Astrocyte of the spinal cord (primary cell): ENCODE measurements at regions not wholly inside any gene's neighbourhood (a gene's known extent, or its start where the extent isn't known, plus 50 kb on each side); places are given as distances from the start of the nearest gene placed in this dataset.
A peak's percentile ranks its signal among the peaks of the same experiment; 100 is the strongest.

Experiments
- DNase-seq: peaks from one replicate; pipeline ENCODE4 v3.0.0; 2011; ENCODE audit warnings: low read depth, low spot score
- H3K4me3 ChIP-seq: 2 replicates; pipeline ENCODE4 v1.5.1; 2011; ENCODE audit warnings: low read depth, mild to moderate bottlenecking, low read length, moderate library complexity
- CTCF ChIP-seq: IDR thresholded peaks from 2 replicates; pipeline ENCODE4 v1.5.1; 2012; ENCODE audit warnings: low read depth, mild to moderate bottlenecking, low read length, inconsistent platforms
- in situ Hi-C: cut with HindIII; loops from 2 replicates; pipeline ENCODE4 v1.10.0; 2017; ENCODE audit warnings: low sequenced_read_pairs

GRCh38 chr5:117027384-117027783 is 452.8 kb upstream of the SEMA6A start:
- no peak for DNase-seq
- in situ Hi-C loops = no loop called here
- H3K4me3 ChIP-seq = no peak overlapping the region
- no peak for TF ChIP-seq CTCF

- DNase-seq = no peak
- in situ Hi-C loops = no loop called here
- no peak for TF ChIP-seq CTCF
- no peak overlapping the region for H3K4me3 ChIP-seq
Observed at GRCh38 chr5:117020999-117021398, 446.4 kb upstream of the SEMA6A start.

- no peak for DNase-seq
- H3K4me3 ChIP-seq = no peak overlapping the region
- TF ChIP-seq CTCF = no peak
- in situ Hi-C loops = no loop called here
Observed at GRCh38 chr5:117013280-117013877, 438.8 kb upstream of the SEMA6A start.

- in situ Hi-C loops = no loop called here
- DNase-seq = no peak
- no peak for TF ChIP-seq CTCF
- H3K4me3 ChIP-seq = no peak overlapping the region
Observed at GRCh38 chr5:117010574-117010973, 436.0 kb upstream of the SEMA6A start.

GRCh38 chr5:116998024-116998423 is 423.4 kb upstream of the SEMA6A start:
- no peak for TF ChIP-seq CTCF
- no peak overlapping the region for H3K4me3 ChIP-seq
- no peak for DNase-seq
- in situ Hi-C loops = no loop called here

GRCh38 chr5:116992681-116993080 is 418.1 kb upstream of the SEMA6A start:
- in situ Hi-C loops = no loop called here
- no peak for TF ChIP-seq CTCF
- DNase-seq = no peak
- no peak overlapping the region for H3K4me3 ChIP-seq

- peak; percentile 5 for DNase-seq
- TF ChIP-seq CTCF = no peak
- in situ Hi-C loops = no loop called here
- H3K4me3 ChIP-seq = no peak overlapping the region
Observed at GRCh38 chr5:116989995-116990394, 415.4 kb upstream of the SEMA6A start.
